ENCODE measurements at regions not wholly inside any gene's neighbourhood (a gene's known extent, or its start where the extent isn't known, plus 50 kb on each side); places are given as distances from the start of the nearest gene placed in this dataset.

- no peaks in the 10 kb centered on the region for H3K9me3 ChIP-seq (ENCODE audit: control insufficient read depth in 2 of 2, low read length in 2 of 2)
- H3K27me3 ChIP-seq (ENCODE audit: control insufficient read depth in 2 of 2, insufficient read depth in 2 of 2, low read length in 2 of 2) = no peaks in the 10 kb centered on the region
- no peak overlapping the region for H3K4me3 ChIP-seq (ENCODE audit: low read length in 2 of 2)
- H3K4me1 ChIP-seq (ENCODE audit: control insufficient read depth in 2 of 2, insufficient read depth in 2 of 2, low read length in 2 of 2) = no peaks in the 10 kb centered on the region
- no peak overlapping the region for H3K9ac ChIP-seq (ENCODE audit: low read depth in 1 of 2, low read length in 2 of 2)
- no peak overlapping the region for H3K27ac ChIP-seq (ENCODE audit: low read depth in 2 of 2, low read length in 2 of 2)
- no peaks in the 10 kb centered on the region for H3K36me3 ChIP-seq (ENCODE audit: control insufficient read depth in 2 of 2, insufficient read depth in 2 of 2, low read length in 2 of 2)
Observed at GRCh38 chr10:88122145-88122544, 258.7 kb downstream of the PTEN start.

GRCh38 chr10:88122576-88122975, 259.2 kb downstream of the PTEN start:
- Histone ChIP-seq H3K4me3 (ENCODE audit: low read length in 2 of 2) (no peak overlapping the region), H3K36me3 (ENCODE audit: control insufficient read depth in 2 of 2, insufficient read depth in 2 of 2, low read length in 2 of 2) (no peaks in the 10 kb centered on the region), H3K27me3 (ENCODE audit: control insufficient read depth in 2 of 2, insufficient read depth in 2 of 2, low read length in 2 of 2) (no peaks in the 10 kb centered on the region), H3K4me1 (ENCODE audit: control insufficient read depth in 2 of 2, insufficient read depth in 2 of 2, low read length in 2 of 2) (no peaks in the 10 kb centered on the region), H3K27ac (ENCODE audit: low read depth in 2 of 2, low read length in 2 of 2) (no peak overlapping the region), H3K9ac (ENCODE audit: low read depth in 1 of 2, low read length in 2 of 2) (no peak overlapping the region), H3K9me3 (ENCODE audit: control insufficient read depth in 2 of 2, low read length in 2 of 2) (no peaks in the 10 kb centered on the region)

GRCh38 chr10:88125766-88126165, 262.3 kb downstream of the PTEN start:
- Histone ChIP-seq H3K27ac (ENCODE audit: low read depth in 2 of 2, low read length in 2 of 2) (no peak overlapping the region), H3K9ac (ENCODE audit: low read depth in 1 of 2, low read length in 2 of 2) (no peak overlapping the region), H3K4me1 (ENCODE audit: control insufficient read depth in 2 of 2, insufficient read depth in 2 of 2, low read length in 2 of 2) (no peaks in the 10 kb centered on the region), H3K27me3 (ENCODE audit: control insufficient read depth in 2 of 2, insufficient read depth in 2 of 2, low read length in 2 of 2) (no peaks in the 10 kb centered on the region), H3K36me3 (ENCODE audit: control insufficient read depth in 2 of 2, insufficient read depth in 2 of 2, low read length in 2 of 2) (no peaks in the 10 kb centered on the region), H3K9me3 (ENCODE audit: control insufficient read depth in 2 of 2, low read length in 2 of 2) (no peaks in the 10 kb centered on the region), H3K4me3 (ENCODE audit: low read length in 2 of 2) (no peak overlapping the region)

- H3K27ac ChIP-seq (ENCODE audit: low read depth in 2 of 2, low read length in 2 of 2) = no peak overlapping the region
- no peak overlapping the region for H3K9ac ChIP-seq (ENCODE audit: low read depth in 1 of 2, low read length in 2 of 2)
- H3K9me3 ChIP-seq (ENCODE audit: control insufficient read depth in 2 of 2, low read length in 2 of 2) = no peaks in the 10 kb centered on the region
- no peaks in the 10 kb centered on the region for H3K36me3 ChIP-seq (ENCODE audit: control insufficient read depth in 2 of 2, insufficient read depth in 2 of 2, low read length in 2 of 2)
- H3K4me1 ChIP-seq (ENCODE audit: control insufficient read depth in 2 of 2, insufficient read depth in 2 of 2, low read length in 2 of 2) = no peaks in the 10 kb centered on the region
- no peak overlapping the region for H3K4me3 ChIP-seq (ENCODE audit: low read length in 2 of 2)
- H3K27me3 ChIP-seq (ENCODE audit: control insufficient read depth in 2 of 2, insufficient read depth in 2 of 2, low read length in 2 of 2) = no peaks in the 10 kb centered on the region
Observed at GRCh38 chr10:88126699-88127098, 263.3 kb downstream of the PTEN start.

GRCh38 chr10:88127269-88127668, 263.8 kb downstream of the PTEN start:
- H3K27ac ChIP-seq (ENCODE audit: low read depth in 2 of 2, low read length in 2 of 2) = no peak overlapping the region
- H3K36me3 ChIP-seq (ENCODE audit: control insufficient read depth in 2 of 2, insufficient read depth in 2 of 2, low read length in 2 of 2) = no peaks in the 10 kb centered on the region
- no peak overlapping the region for H3K9ac ChIP-seq (ENCODE audit: low read depth in 1 of 2, low read length in 2 of 2)
- H3K4me1 ChIP-seq (ENCODE audit: control insufficient read depth in 2 of 2, insufficient read depth in 2 of 2, low read length in 2 of 2) = no peaks in the 10 kb centered on the region
- no peak overlapping the region for H3K4me3 ChIP-seq (ENCODE audit: low read length in 2 of 2)
- no peaks in the 10 kb centered on the region for H3K27me3 ChIP-seq (ENCODE audit: control insufficient read depth in 2 of 2, insufficient read depth in 2 of 2, low read length in 2 of 2)
- H3K9me3 ChIP-seq (ENCODE audit: control insufficient read depth in 2 of 2, low read length in 2 of 2) = no peaks in the 10 kb centered on the region

GRCh38 chr10:88127766-88128165, 264.3 kb downstream of the PTEN start:
- H3K27me3 ChIP-seq (ENCODE audit: control insufficient read depth in 2 of 2, insufficient read depth in 2 of 2, low read length in 2 of 2) = no peaks in the 10 kb centered on the region
- H3K36me3 ChIP-seq (ENCODE audit: control insufficient read depth in 2 of 2, insufficient read depth in 2 of 2, low read length in 2 of 2) = no peaks in the 10 kb centered on the region
- no peak overlapping the region for H3K4me3 ChIP-seq (ENCODE audit: low read length in 2 of 2)
- no peak overlapping the region for H3K27ac ChIP-seq (ENCODE audit: low read depth in 2 of 2, low read length in 2 of 2)
- H3K9ac ChIP-seq (ENCODE audit: low read depth in 1 of 2, low read length in 2 of 2) = no peak overlapping the region
- no peaks in the 10 kb centered on the region for H3K9me3 ChIP-seq (ENCODE audit: control insufficient read depth in 2 of 2, low read length in 2 of 2)
- no peaks in the 10 kb centered on the region for H3K4me1 ChIP-seq (ENCODE audit: control insufficient read depth in 2 of 2, insufficient read depth in 2 of 2, low read length in 2 of 2)

GRCh38 chr10:88129013-88129412, 265.6 kb downstream of the PTEN start:
- Histone ChIP-seq H3K4me3 (ENCODE audit: low read length in 2 of 2) (no peak overlapping the region), H3K4me1 (ENCODE audit: control insufficient read depth in 2 of 2, insufficient read depth in 2 of 2, low read length in 2 of 2) (no peaks in the 10 kb centered on the region), H3K9me3 (ENCODE audit: control insufficient read depth in 2 of 2, low read length in 2 of 2) (no peaks in the 10 kb centered on the region), H3K9ac (ENCODE audit: low read depth in 1 of 2, low read length in 2 of 2) (no peak overlapping the region), H3K27me3 (ENCODE audit: control insufficient read depth in 2 of 2, insufficient read depth in 2 of 2, low read length in 2 of 2) (no peaks in the 10 kb centered on the region), H3K27ac (ENCODE audit: low read depth in 2 of 2, low read length in 2 of 2) (no peak overlapping the region), H3K36me3 (ENCODE audit: control insufficient read depth in 2 of 2, insufficient read depth in 2 of 2, low read length in 2 of 2) (no peaks in the 10 kb centered on the region)

GRCh38 chr10:88130912-88131311, 267.5 kb downstream of the PTEN start:
- no peaks in the 10 kb centered on the region for H3K36me3 ChIP-seq (ENCODE audit: control insufficient read depth in 2 of 2, insufficient read depth in 2 of 2, low read length in 2 of 2)
- no peaks in the 10 kb centered on the region for H3K27me3 ChIP-seq (ENCODE audit: control insufficient read depth in 2 of 2, insufficient read depth in 2 of 2, low read length in 2 of 2)
- H3K27ac ChIP-seq (ENCODE audit: low read depth in 2 of 2, low read length in 2 of 2) = no peak overlapping the region
- H3K4me3 ChIP-seq (ENCODE audit: low read length in 2 of 2) = no peak overlapping the region
- H3K4me1 ChIP-seq (ENCODE audit: control insufficient read depth in 2 of 2, insufficient read depth in 2 of 2, low read length in 2 of 2) = no peaks in the 10 kb centered on the region
- H3K9me3 ChIP-seq (ENCODE audit: control insufficient read depth in 2 of 2, low read length in 2 of 2) = no peaks in the 10 kb centered on the region
- no peak overlapping the region for H3K9ac ChIP-seq (ENCODE audit: low read depth in 1 of 2, low read length in 2 of 2)

GRCh38 chr10:88131511-88132139, 268.2 kb downstream of the PTEN start:
- H3K4me1 ChIP-seq (ENCODE audit: control insufficient read depth in 2 of 2, insufficient read depth in 2 of 2, low read length in 2 of 2) = no peaks in the 10 kb centered on the region
- H3K9ac ChIP-seq (ENCODE audit: low read depth in 1 of 2, low read length in 2 of 2) = no peak overlapping the region
- no peak overlapping the region for H3K27ac ChIP-seq (ENCODE audit: low read depth in 2 of 2, low read length in 2 of 2)
- no peaks in the 10 kb centered on the region for H3K27me3 ChIP-seq (ENCODE audit: control insufficient read depth in 2 of 2, insufficient read depth in 2 of 2, low read length in 2 of 2)
- no peaks in the 10 kb centered on the region for H3K36me3 ChIP-seq (ENCODE audit: control insufficient read depth in 2 of 2, insufficient read depth in 2 of 2, low read length in 2 of 2)
- no peaks in the 10 kb centered on the region for H3K9me3 ChIP-seq (ENCODE audit: control insufficient read depth in 2 of 2, low read length in 2 of 2)
- no peak overlapping the region for H3K4me3 ChIP-seq (ENCODE audit: low read length in 2 of 2)

- Histone ChIP-seq H3K36me3 (ENCODE audit: control insufficient read depth in 2 of 2, insufficient read depth in 2 of 2, low read length in 2 of 2) (no peaks in the 10 kb centered on the region), H3K27me3 (ENCODE audit: control insufficient read depth in 2 of 2, insufficient read depth in 2 of 2, low read length in 2 of 2) (no peaks in the 10 kb centered on the region), H3K4me1 (ENCODE audit: control insufficient read depth in 2 of 2, insufficient read depth in 2 of 2, low read length in 2 of 2) (peaks cover 2 to 9% of the 10 kb centered on the region in 2 donors), H3K9me3 (ENCODE audit: control insufficient read depth in 2 of 2, low read length in 2 of 2) (no peaks in the 10 kb centered on the region), H3K4me3 (ENCODE audit: low read length in 2 of 2) (no peak overlapping the region), H3K27ac (ENCODE audit: low read depth in 2 of 2, low read length in 2 of 2) (no peak overlapping the region), H3K9ac (ENCODE audit: low read depth in 1 of 2, low read length in 2 of 2) (no peak overlapping the region)
Observed at GRCh38 chr10:88136712-88137111, 273.3 kb downstream of the PTEN start.
